AG04449 (cell line): ENCODE measurements at regions not wholly inside any gene's neighbourhood (a gene's known extent, or its start where the extent isn't known, plus 50 kb on each side); places are given as distances from the start of the nearest gene placed in this dataset.
A peak's percentile ranks its signal among the peaks of the same experiment; 100 is the strongest.

Experiments used
- CTCF ChIA-PET: fragments of 350-600 bp; formaldehyde crosslinking; extraction: SDS; loops from one replicate; lab custom pipeline; 2021; ENCODE audit warnings: antibody characterized with exemption; lab: Yijun Ruan, JAX
- POLR2A ChIA-PET: fragments of 400-600, 350-600 bp; formaldehyde crosslinking; extraction: SDS; loops from one replicate; lab custom pipeline; 2020; ENCODE audit warnings: antibody characterized with exemption, inconsistent platforms; lab: Yijun Ruan, JAX
- DNase-seq: peaks from one replicate; pipeline ENCODE4 v3.0.0-alpha.2; 2010; ENCODE audit warnings: low read depth, low spot score
- H3K4me3 ChIP-seq: 2 replicates; pipeline ENCODE4 v1.5.1; 2011; ENCODE audit warnings: low read depth, mild to moderate bottlenecking, control low read depth, low read length
- CTCF ChIP-seq: IDR thresholded peaks from one replicate; pipeline ENCODE4 v1.5.1; 2011; ENCODE audit warnings: mild to moderate bottlenecking, moderate library complexity, low read length, control low read depth, inconsistent platforms; ENCODE audit not compliant: insufficient read depth; ENCODE audit errors: missing control alignments

- CTCF ChIA-PET: interaction anchor here (1.0 kb wide), 1 partner anchor 22 kb away, joined by 3 read pairs; no protein-coding TSS in a partner anchor
- no peak for TF ChIP-seq CTCF
Observed at GRCh38 chr3:28936154-28936553, 344.7 kb upstream of the RBMS3 start.

DNA sequence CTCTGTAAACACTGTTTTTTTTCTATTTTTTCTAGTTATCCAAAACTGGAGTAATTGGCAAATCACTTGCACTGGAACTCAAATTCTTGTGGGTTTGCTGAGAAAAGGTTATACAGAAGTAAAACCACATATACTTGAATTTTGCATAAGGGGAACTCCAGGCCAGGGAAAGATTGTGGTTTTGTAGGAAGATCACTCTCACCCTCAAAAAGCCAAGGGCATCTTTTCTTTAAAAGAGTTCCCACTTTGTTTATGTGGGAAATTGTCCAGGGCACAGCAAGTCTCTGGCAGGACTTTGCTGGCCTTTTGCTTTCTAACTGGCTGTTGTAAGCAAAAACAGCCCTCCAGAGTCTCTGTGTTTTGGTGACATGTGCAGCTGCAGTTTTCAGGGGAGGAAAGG is 340.3 kb upstream of the RBMS3 start:
- DNase-seq: peak; percentile 92
- TF ChIP-seq CTCF: no peak
- no peak overlapping the region for H3K4me3 ChIP-seq
- ChIA-PET POLR2A (no interaction called here), CTCF (no interaction called here)

More at GRCh38 chr3:28936154-28936553, 344.7 kb upstream of the RBMS3 start:
- DNase-seq: no peak
- no peak overlapping the region for H3K4me3 ChIP-seq
- POLR2A ChIA-PET: no interaction called here

DNA sequence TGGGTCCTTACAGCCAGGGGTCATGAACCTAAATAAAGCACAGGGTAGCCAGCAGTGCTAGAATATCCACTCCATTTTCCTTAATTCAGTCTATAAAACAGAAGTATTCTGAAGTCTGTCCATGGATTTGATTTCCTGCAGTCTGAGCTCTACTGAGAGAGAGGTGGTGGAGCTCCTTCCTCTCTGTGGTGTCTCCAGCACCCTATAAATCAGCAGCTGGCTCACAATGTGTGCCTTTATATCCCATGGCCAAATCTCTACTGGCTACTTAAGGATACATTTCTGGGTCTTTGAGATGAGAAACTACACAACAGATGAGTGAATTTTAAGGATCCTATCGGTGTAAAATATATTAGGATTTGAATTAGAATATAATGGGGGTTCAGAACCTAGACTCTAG is 339.9 kb upstream of the RBMS3 start:
- no peak for DNase-seq
- ChIA-PET CTCF (no interaction called here), POLR2A (no interaction called here)
- TF ChIP-seq CTCF: no peak
- H3K4me3 ChIP-seq: no peak overlapping the region

DNA sequence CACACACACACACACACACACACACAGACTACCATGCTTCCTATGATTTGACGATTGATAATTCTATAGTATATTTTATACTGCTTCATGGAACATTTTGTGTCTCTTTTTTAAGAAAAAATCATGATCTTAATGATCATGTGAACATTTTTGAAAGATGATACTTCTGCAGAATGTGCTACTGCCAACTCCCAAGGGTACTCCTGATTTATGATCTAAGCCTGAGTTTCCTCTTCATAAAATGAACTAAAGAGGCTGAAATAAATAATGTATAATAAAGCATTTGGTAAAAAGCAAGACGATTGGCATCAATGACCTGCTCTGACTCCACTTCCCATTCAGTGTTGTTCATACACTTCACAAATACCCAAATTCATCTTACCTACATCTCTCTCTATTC is 333.8 kb upstream of the RBMS3 start:
- ChIA-PET POLR2A (no interaction called here), CTCF (no interaction called here)
- DNase-seq: no peak
- no peak overlapping the region for H3K4me3 ChIP-seq
- no peak for TF ChIP-seq CTCF

DNA sequence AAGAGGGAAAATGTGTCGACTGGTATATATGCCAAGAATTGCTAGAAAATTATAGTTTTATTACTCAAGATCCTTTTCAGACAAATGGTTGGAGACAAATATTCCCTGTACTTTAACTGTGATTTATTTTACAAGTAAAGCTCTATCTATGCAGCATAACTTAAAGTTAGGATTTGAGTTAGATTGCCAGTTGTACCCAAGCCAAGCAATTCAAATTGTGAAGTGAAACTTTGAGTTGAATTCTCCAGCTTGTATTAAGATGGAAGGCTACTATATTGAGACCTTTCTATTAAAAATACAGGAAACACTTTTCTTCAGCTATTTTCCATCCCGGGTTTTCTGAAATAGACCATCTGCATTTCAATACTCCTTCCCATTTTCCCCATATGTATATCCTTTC is 333.1 kb upstream of the RBMS3 start:
- POLR2A ChIA-PET: no interaction called here
- H3K4me3 ChIP-seq: no peak overlapping the region
- no peak for DNase-seq
- CTCF ChIA-PET: no interaction called here
- TF ChIP-seq CTCF: no peak

DNA sequence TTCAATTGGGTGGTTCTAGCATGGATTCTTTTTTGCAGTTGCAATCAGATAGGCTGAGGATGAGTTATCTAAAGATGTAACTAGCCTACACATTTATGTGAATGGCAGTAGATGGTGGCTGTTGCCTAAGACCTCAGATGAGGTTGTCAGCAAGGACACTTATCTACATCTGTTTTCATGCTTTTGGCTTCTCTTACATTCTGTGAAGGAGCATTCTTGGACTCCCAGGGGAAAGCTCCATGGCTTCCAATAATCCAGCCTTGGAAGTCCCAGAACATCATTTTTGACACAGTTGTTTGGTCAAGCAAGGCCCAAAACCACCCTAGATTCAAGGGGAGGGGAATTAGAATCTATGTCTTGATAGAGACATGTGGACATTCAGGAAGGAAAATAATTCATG is 332.2 kb upstream of the RBMS3 start:
- no peak for TF ChIP-seq CTCF
- ChIA-PET CTCF (no interaction called here), POLR2A (no interaction called here)
- no peak for DNase-seq
- H3K4me3 ChIP-seq: no peak overlapping the region
